Spleen (tissue), 11 donors: ENCODE measurements at regions not wholly inside any gene's neighbourhood (a gene's known extent, or its start where the extent isn't known, plus 50 kb on each side); places are given as distances from the start of the nearest gene placed in this dataset.
"Not testable (repeated sequence)": the region's sequence is repeated elsewhere in the genome, so short reads cannot be mapped to it uniquely, and the experiment has no call there.

Experiments used
- DNase-seq: peaks from one replicate; pipeline ENCODE4 v3.0.0-alpha.2; 2020
- H3K27ac ChIP-seq, 8 donors: fragments of 200-600 bp; sonication (generic) in 7 of 8; 1 replicate in 4 of 8; 2 replicates in 4 of 8; pipeline versions ENCODE4 v1.5.0 to v1.8.0; 2016 to 2021; ENCODE audit warnings: inconsistent platforms in 4 of 8, mild to moderate bottlenecking in 4 of 8, moderate library complexity in 1 of 8
- H3K27me3 ChIP-seq, 7 donors: fragments of 200-600 bp; sonication (generic) in 6 of 7; replicated peaks in 1 of 7; 1 replicate in 4 of 7; 2 replicates in 3 of 7; pipeline versions ENCODE4 v1.5.0 to v1.8.0; 2016 to 2021; ENCODE audit warnings: inconsistent platforms in 3 of 7, mild to moderate bottlenecking in 1 of 7
- H3K36me3 ChIP-seq, 6 donors: fragments of 200-600 bp; sonication (generic) in 5 of 6; 1 replicate in 4 of 6; 2 replicates in 2 of 6; pipeline versions ENCODE4 v1.5.0 to v1.8.0; 2016 to 2021; ENCODE audit warnings: inconsistent platforms in 2 of 6
- H3K4me1 ChIP-seq, 6 donors: fragments of 200-600 bp; sonication (generic) in 5 of 6; 1 replicate in 3 of 6; 2 replicates in 3 of 6; pipeline versions ENCODE4 v1.5.0 to v1.8.0; 2016 to 2021; ENCODE audit warnings: inconsistent platforms in 3 of 6
- H3K4me3 ChIP-seq, 8 donors: fragments of 200-600 bp; sonication (generic) in 7 of 8; 1 replicate in 4 of 8; 2 replicates in 4 of 8; pipeline versions ENCODE4 v1.5.0 to v1.8.0; 2016 to 2021; ENCODE audit warnings: inconsistent platforms in 4 of 8, mild to moderate bottlenecking in 4 of 8, moderate library complexity in 2 of 8
- H3K9me3 ChIP-seq, 8 donors: fragments of 200-600 bp; sonication (generic) in 7 of 8; 1 replicate in 4 of 8; 2 replicates in 4 of 8; pipeline versions ENCODE4 v1.5.0 to v1.8.0; 2016 to 2021; ENCODE audit warnings: inconsistent platforms in 4 of 8
- CTCF ChIP-seq, 11 experiments: fragments of 200-600 bp in 7 of 11; fragments of 450-650 bp in 4 of 11; sonication (generic) in 4 of 11; IDR thresholded peaks in 8 of 11; conservative IDR thresholded peaks in 3 of 11; 1 replicate in 7 of 11; 2 replicates in 4 of 11; pipeline versions ENCODE4 v1.4.0 to v1.8.0; 2016 to 2021; ENCODE audit warnings: antibody characterized with exemption in 11 of 11, inconsistent platforms in 4 of 11, mild to moderate bottlenecking in 1 of 11
- POLR2A ChIP-seq, 3 donors: fragments of 450-650 bp; IDR thresholded peaks; one replicate each; pipeline ENCODE4 v1.5.1; 2017; ENCODE audit warnings: antibody characterized with exemption in 3 of 3, mild to moderate bottlenecking in 1 of 3
- POLR2AphosphoS5 ChIP-seq, 3 donors: sonication (generic); formaldehyde crosslinking; IDR thresholded peaks; one replicate each; pipeline ENCODE4 v1.5.1; 2017; ENCODE audit warnings: antibody characterized with exemption in 3 of 3
- WGBS, 5 donors: extraction: QIAGEN DNeasy Blood & Tissue Kit in 3 of 5; methylation state at CpG; one replicate each; pipeline versions ENCODE4 v1.1.5 to v1.1.7; 2013 to 2018; 5-methylcytosine and 5-hydroxymethylcytosine counted together
- intact Hi-C: fragments of 100-400 bp; cut with DNase I; formaldehyde crosslinking; loops from one replicate; pipeline ENCODE4 v1.15.0; 2023; ENCODE audit warnings: low total_unique reads
- donor health status: healthy with polysubstance abuse.
- donor health status: DM: no; HTN: no; CAD: no; lungs with moderate emphysema.
- donor health status: DM: no; HTN: no; CAD: no.
- donor health status: Bipolar disorder and iron deficiency.
- donor health status: healthy.
- donor health status: DM: no; HTN: no; CAD: no.
- donor health status: DM: yes; HTN: yes; CAD: no.

GRCh38 chr7:66296-66695, 126.1 kb upstream of the FAM20C start:
- WGBS, 5 donors = 84 to 90% (median 88%) methylated on average over 12 of the region's 12 CpGs
- Histone ChIP-seq H3K36me3 (no peaks in the 10 kb centered on the region), H3K4me3 (no peak overlapping the region), H3K4me1 (peaks cover 0 to 22% (median 12%) of the 10 kb centered on the region in 6 donors), H3K27ac (no peak overlapping the region), H3K27me3 (no peaks in the 10 kb centered on the region), H3K9me3 (no peaks in the 10 kb centered on the region)
- no peak for DNase-seq
- intact Hi-C loops = no loop called here
- no peak for TF ChIP-seq CTCF (IDR thresholded peaks at IDR 0.05 in 8 of 11, conservative IDR thresholded peaks at IDR 0.05 in 3 of 11)
- TF ChIP-seq POLR2AphosphoS5 (IDR thresholded peaks at IDR 0.05) = no peak
- no peak for TF ChIP-seq POLR2A (IDR thresholded peaks at IDR 0.05)

- WGBS, 5 donors = 84 to 93% (median 89%) methylated on average over 12 of the region's 12 CpGs
- peak; percentile 71 for DNase-seq
Observed at GRCh38 chr7:66741-67140, 125.6 kb upstream of the FAM20C start.

GRCh38 chr7:67661-68395, 124.5 kb upstream of the FAM20C start:
- peak; percentile 40 for DNase-seq
- H3K27ac ChIP-seq = no peak overlapping the region
- no peaks in the 10 kb centered on the region for H3K9me3 ChIP-seq
- WGBS, 5 donors = 85 to 92% (median 90%) methylated on average over 11 of the region's 11 CpGs
- TF ChIP-seq POLR2A (IDR thresholded peaks at IDR 0.05) = no peak
- TF ChIP-seq POLR2AphosphoS5 (IDR thresholded peaks at IDR 0.05) = no peak
- TF ChIP-seq CTCF (IDR thresholded peaks at IDR 0.05 in 8 of 11, conservative IDR thresholded peaks at IDR 0.05 in 3 of 11) = no peak
- H3K4me3 ChIP-seq = no peak overlapping the region
- no peaks in the 10 kb centered on the region for H3K36me3 ChIP-seq
- H3K27me3 ChIP-seq = no peaks in the 10 kb centered on the region
- peaks cover 0 to 19% (median 12%) of the 10 kb centered on the region in 6 donors for H3K4me1 ChIP-seq
- intact Hi-C loops = no loop called here

More at GRCh38 chr7:66741-67140, 125.6 kb upstream of the FAM20C start:
- no peak for TF ChIP-seq POLR2AphosphoS5 (IDR thresholded peaks at IDR 0.05)
- no peak for TF ChIP-seq CTCF (IDR thresholded peaks at IDR 0.05 in 8 of 11, conservative IDR thresholded peaks at IDR 0.05 in 3 of 11)
- no peak for TF ChIP-seq POLR2A (IDR thresholded peaks at IDR 0.05)
- Histone ChIP-seq H3K4me3 (no peak overlapping the region), H3K9me3 (no peaks in the 10 kb centered on the region), H3K27ac (no peak overlapping the region), H3K36me3 (no peaks in the 10 kb centered on the region), H3K27me3 (no peaks in the 10 kb centered on the region), H3K4me1 (peaks cover 0 to 22% (median 12%) of the 10 kb centered on the region in 6 donors)
- intact Hi-C loops = no loop called here

- no peaks in the 10 kb centered on the region for H3K27me3 ChIP-seq
- no peaks in the 10 kb centered on the region for H3K9me3 ChIP-seq
- WGBS, 5 donors = 80 to 87% (median 82%) methylated on average over 15 to 17 of the region's 17 CpGs
- peak; percentile 54 for DNase-seq
- H3K4me1 ChIP-seq = peaks cover 0 to 11% (median 5%) of the 10 kb centered on the region in 6 donors
- H3K27ac ChIP-seq = no peak overlapping the region
- no peaks in the 10 kb centered on the region for H3K36me3 ChIP-seq
- no peak overlapping the region for H3K4me3 ChIP-seq
- no peak for TF ChIP-seq POLR2AphosphoS5 (IDR thresholded peaks at IDR 0.05)
- no peak for TF ChIP-seq CTCF (IDR thresholded peaks at IDR 0.05 in 8 of 11, conservative IDR thresholded peaks at IDR 0.05 in 3 of 11)
- TF ChIP-seq POLR2A (IDR thresholded peaks at IDR 0.05) = no peak
- intact Hi-C loops = no loop called here
Observed at GRCh38 chr7:68629-69028, 123.7 kb upstream of the FAM20C start.

GRCh38 chr7:69052-69451, 123.3 kb upstream of the FAM20C start:
- WGBS, 5 donors = 40 to 71% methylated on average over 1 of the region's 4 CpGs; no CpG with 5 or more reads in 3 of the 5 donors

GRCh38 chr7:69499-70123, 122.8 kb upstream of the FAM20C start:
- H3K36me3 ChIP-seq, H3K4me3 ChIP-seq, H3K27ac ChIP-seq, H3K4me1 ChIP-seq, intact Hi-C loops, DNase-seq, H3K9me3 ChIP-seq, H3K27me3 ChIP-seq: not testable (repeated sequence)
- WGBS, 5 donors = 63 to 82% (median 75%) methylated on average over 7 to 10 of the region's 11 CpGs

More at GRCh38 chr7:69052-69451, 123.3 kb upstream of the FAM20C start:
- H3K4me3 ChIP-seq, DNase-seq, intact Hi-C loops, H3K27ac ChIP-seq, H3K27me3 ChIP-seq, H3K4me1 ChIP-seq, H3K9me3 ChIP-seq, H3K36me3 ChIP-seq: not testable (repeated sequence)
